ENCODE measurements at regions not wholly inside any gene's neighbourhood (a gene's known extent, or its start where the extent isn't known, plus 50 kb on each side); places are given as distances from the start of the nearest gene placed in this dataset.

DNA sequence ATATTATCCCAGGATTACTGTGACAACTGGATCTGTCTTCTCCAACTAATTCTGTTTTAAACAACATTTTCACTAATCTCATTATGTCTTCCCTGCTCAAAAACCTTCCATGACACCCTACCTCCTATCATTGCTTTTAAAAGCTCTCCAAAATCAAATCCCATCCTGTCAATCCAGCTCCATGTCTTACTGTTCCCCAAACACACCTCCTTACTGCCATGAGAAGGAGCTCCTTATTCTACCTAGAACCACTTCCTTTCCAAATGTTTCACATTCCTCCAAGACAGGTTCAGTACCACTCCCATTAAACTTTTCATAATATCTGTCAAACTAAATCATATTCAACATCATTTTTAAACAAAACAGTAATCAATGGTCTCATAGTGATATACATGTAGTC, 66.9 kb upstream of the WDR17 start:
- TF ChIP-seq, protein P1, sequence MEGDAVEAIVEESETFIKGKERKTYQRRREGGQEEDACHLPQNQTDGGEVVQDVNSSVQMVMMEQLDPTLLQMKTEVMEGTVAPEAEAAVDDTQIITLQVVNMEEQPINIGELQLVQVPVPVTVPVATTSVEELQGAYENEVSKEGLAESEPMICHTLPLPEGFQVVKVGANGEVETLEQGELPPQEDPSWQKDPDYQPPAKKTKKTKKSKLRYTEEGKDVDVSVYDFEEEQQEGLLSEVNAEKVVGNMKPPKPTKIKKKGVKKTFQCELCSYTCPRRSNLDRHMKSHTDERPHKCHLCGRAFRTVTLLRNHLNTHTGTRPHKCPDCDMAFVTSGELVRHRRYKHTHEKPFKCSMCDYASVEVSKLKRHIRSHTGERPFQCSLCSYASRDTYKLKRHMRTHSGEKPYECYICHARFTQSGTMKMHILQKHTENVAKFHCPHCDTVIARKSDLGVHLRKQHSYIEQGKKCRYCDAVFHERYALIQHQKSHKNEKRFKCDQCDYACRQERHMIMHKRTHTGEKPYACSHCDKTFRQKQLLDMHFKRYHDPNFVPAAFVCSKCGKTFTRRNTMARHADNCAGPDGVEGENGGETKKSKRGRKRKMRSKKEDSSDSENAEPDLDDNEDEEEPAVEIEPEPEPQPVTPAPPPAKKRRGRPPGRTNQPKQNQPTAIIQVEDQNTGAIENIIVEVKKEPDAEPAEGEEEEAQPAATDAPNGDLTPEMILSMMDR (IDR thresholded peaks at IDR 0.05; ENCODE audit: control extremely low read depth, extremely low read depth, low read depth, missing control alignments), result no peak
- ChIA-PET CTCF (no interaction called here), POLR2A (no interaction called here)
- no peak for DNase-seq (ENCODE audit: extremely low spot score)

DNA sequence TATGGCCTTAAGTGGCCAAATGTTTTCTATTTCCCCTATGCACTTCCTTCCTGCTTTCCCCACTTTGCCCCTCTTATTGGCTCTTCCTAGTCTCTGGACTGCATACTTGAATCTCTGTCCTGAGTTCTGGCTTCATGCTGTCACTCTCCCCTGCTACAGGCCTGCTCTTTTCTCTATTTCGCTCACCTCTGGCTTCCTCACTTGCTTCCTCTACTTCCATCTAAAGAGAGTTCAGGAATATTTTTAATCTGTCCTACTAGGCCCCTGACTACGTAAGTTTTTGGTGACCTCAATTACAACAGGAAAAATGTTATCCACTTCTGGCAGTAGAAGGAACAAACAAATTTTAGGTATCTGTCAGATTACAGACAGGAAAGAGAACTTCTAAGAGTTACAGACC, 65.7 kb upstream of the WDR17 start:
- CTCF ChIA-PET, result no interaction called here
- POLR2A ChIA-PET, result no interaction called here

DNA sequence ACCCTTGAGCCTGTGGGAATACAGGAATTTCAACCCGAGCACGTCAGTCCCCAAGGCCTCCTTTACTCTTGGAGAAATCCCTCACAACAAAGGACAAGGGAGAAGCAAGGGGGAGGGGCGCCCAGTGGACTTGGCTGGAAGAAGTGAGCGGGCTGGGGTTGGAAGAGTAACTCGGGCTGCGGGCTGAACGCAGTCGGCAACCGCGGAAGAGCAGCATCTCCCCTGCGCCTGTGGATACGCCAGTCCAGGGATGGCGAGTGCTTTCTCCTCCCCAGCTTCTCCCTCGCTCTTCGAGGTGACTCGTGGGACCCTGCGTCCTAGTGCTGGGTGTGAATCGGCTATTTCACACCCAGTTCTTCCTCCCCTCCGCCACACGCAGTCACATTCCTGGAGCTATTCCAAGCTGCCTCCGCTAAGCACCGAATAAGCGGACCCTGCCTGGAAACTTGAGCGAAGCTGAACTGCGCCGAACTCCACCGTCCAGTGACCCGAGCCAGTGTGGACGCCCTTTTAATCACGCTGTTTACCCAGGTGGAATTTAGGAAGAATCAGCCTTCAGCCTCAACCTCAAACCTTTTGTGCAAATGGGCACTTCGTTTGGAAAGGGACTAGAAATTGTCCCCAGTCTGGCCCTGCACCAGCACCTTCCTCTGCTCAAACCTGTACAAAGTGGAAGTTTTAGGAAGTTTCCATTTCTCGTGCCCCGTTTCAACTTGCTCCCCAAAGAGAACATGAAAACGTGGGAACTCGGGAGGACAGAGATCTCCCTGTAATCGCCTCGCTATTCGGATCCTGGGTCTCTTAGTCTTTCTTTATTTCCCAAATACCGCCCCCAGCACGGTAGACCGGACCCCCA, 64.3 kb upstream of the WDR17 start:
- TF ChIP-seq, protein P1 (IDR thresholded peaks at IDR 0.05; ENCODE audit: control extremely low read depth, extremely low read depth, low read depth, missing control alignments), result no peak
- peak; percentile 10 for DNase-seq (ENCODE audit: extremely low spot score)
- ChIA-PET POLR2A (interaction anchor here (0.6 kb wide), 1 partner anchor 54 kb away, joined by 13 read pairs; no protein-coding TSS in a partner anchor), CTCF (interaction anchor here (0.7 kb wide), 1 partner anchor 10 kb away, joined by 3 read pairs; no protein-coding TSS in a partner anchor)

More for the DNA sequence above, 65.7 kb upstream of the WDR17 start:
- no peak for DNase-seq (ENCODE audit: extremely low spot score)
- TF ChIP-seq, protein P1 (IDR thresholded peaks at IDR 0.05; ENCODE audit: control extremely low read depth, extremely low read depth, low read depth, missing control alignments), result no peak

DNA sequence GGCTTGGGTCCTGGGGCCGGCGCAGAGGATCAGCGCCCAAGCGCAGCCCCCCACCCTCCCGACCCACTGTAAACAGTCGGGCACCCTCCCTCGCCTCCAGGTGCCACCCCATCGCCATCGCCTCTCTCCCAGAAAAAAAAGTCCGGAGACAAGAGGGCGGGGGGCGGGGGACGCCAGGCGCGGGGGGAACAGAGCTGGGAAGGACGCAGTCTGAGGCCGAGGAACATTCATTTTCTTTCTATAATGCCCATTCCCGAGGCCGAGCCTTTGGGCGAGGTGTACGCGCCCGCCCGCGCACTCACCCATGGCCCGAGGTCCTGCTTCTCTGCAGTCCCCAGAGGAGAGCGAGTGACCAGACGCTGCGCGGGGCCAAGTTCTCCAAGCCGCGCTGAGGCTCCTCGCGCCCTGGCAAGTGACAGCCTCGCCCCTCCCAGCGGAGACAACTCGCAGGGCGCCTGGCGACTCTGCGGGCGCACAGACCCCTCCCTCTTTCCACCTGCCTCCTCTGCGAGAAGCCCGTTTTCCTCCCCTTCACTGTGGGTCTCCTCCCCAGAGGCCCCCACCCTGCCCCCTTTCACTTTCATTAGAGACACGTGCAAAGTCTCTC, 63.5 kb upstream of the WDR17 start:
- ChIA-PET CTCF (no interaction called here), POLR2A (no interaction called here)
- TF ChIP-seq, protein P1 (IDR thresholded peaks at IDR 0.05; ENCODE audit: control extremely low read depth, extremely low read depth, low read depth, missing control alignments), result no peak
- peak; percentile 57 for DNase-seq (ENCODE audit: extremely low spot score)

DNA sequence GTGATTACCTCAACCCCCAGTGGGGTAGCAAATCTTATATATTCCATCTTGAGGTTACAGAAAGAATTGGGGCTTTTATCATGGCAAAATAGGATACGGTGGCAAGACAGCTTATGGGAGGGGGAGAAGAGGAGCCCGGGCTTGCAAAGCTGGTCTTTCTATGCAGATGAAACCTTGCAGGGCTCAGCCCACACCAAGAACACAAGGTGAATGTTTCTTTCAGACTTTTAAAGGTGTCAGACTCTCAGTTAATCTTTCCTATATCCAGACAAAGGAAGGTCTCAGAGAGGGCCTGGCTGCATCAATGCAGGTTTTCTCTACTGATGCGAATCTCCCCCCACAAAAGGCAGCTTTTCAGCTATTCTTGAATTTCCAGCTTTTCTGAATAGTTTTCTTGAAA, 59.9 kb upstream of the WDR17 start:
- no peak for DNase-seq (ENCODE audit: extremely low spot score)
- POLR2A ChIA-PET, result no interaction called here
- TF ChIP-seq, protein P1 (IDR thresholded peaks at IDR 0.05; ENCODE audit: control extremely low read depth, extremely low read depth, low read depth, missing control alignments), result no peak
- CTCF ChIA-PET, result no interaction called here

DNA sequence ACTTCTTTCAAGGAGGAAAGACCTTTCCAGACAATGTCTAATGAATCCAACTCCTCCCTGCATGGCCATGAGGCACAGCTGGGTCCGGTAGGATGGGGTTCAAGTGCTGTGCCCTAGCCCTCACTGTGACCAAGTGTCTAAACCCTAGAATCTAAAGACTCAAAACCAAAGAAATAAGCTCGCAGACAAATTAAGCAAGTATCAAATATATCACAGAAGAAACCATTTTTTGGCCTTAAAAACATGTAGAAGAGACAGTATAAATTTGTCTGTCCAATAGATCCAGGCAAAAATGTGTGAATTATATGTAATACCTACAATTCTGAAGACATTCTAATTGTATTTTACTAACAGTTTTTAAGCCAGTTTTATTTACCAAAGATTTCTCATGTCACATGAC, 56.4 kb upstream of the WDR17 start:
- TF ChIP-seq, protein P1 (IDR thresholded peaks at IDR 0.05; ENCODE audit: control extremely low read depth, extremely low read depth, low read depth, missing control alignments), result no peak
- POLR2A ChIA-PET, result no interaction called here
- CTCF ChIA-PET, result no interaction called here
- no peak for DNase-seq (ENCODE audit: extremely low spot score)
